Hippocampal formation (tissue), 2 donors: ENCODE measurements at regions not wholly inside any gene's neighbourhood (a gene's known extent, or its start where the extent isn't known, plus 50 kb on each side); places are given as distances from the start of the nearest gene placed in this dataset.

Experiments
- DNase-seq, 2 donors: peaks; one replicate each; lab custom pipeline; 2025; lab: John Stamatoyannopoulos, UW

GRCh38 chr6:25066593-25066992 is 130.8 kb upstream of the RIPOR2 start:
- DNase-seq: no peak

GRCh38 chr6:25068866-25069265 is 133.1 kb upstream of the RIPOR2 start:
- no peak for DNase-seq

- DNase-seq: peak; percentile 21 to 46
These were observed 135.0 kb upstream of the RIPOR2 start for GRCh38 chr6:25070547-25071366.

- no peak for DNase-seq
These were observed 142.4 kb upstream of the RIPOR2 start for GRCh38 chr6:25078141-25078540.

- no peak for DNase-seq
These were observed 148.2 kb upstream of the RIPOR2 start for GRCh38 chr6:25083784-25084507.

GRCh38 chr6:25084508-25084833 is 148.7 kb upstream of the RIPOR2 start:
- DNase-seq: no peak

- DNase-seq: no peak
These were observed 150.0 kb upstream of the RIPOR2 start for GRCh38 chr6:25085756-25086155.

GRCh38 chr6:25086500-25087091 is 150.8 kb upstream of the RIPOR2 start:
- no peak for DNase-seq

GRCh38 chr6:25088513-25088912 is 152.8 kb upstream of the RIPOR2 start:
- no peak for DNase-seq

- DNase-seq: no peak
These were observed 153.7 kb upstream of the RIPOR2 start for GRCh38 chr6:25089442-25089841.

- no peak for DNase-seq
These were observed 159.0 kb upstream of the RIPOR2 start for GRCh38 chr6:25094726-25095125.

GRCh38 chr6:25100288-25100687 is 164.5 kb upstream of the RIPOR2 start:
- DNase-seq: no peak

- no peak for DNase-seq
These were observed 167.8 kb upstream of the RIPOR2 start for GRCh38 chr6:25103603-25104002.

- DNase-seq: no peak
These were observed 169.5 kb upstream of the RIPOR2 start for GRCh38 chr6:25105070-25105925.

GRCh38 chr6:25107218-25107617 is 171.5 kb upstream of the RIPOR2 start:
- no peak for DNase-seq

GRCh38 chr6:25111782-25112181 is 167.4 kb upstream of the CARMIL1 start:
- DNase-seq: no peak

GRCh38 chr6:25112322-25112773 is 166.8 kb upstream of the CARMIL1 start:
- no peak for DNase-seq

- DNase-seq: no peak
These were observed 165.7 kb upstream of the CARMIL1 start for GRCh38 chr6:25113436-25113835.

- no peak for DNase-seq
These were observed 161.1 kb upstream of the CARMIL1 start for GRCh38 chr6:25118038-25118437.

GRCh38 chr6:25121186-25121585 is 158.0 kb upstream of the CARMIL1 start:
- DNase-seq: no peak

- DNase-seq: no peak
These were observed 157.2 kb upstream of the CARMIL1 start for GRCh38 chr6:25122001-25122400.

GRCh38 chr6:25122622-25123237 is 156.4 kb upstream of the CARMIL1 start:
- DNase-seq: no peak
